ENCODE measurements at regions not wholly inside any gene's neighbourhood (a gene's known extent, or its start where the extent isn't known, plus 50 kb on each side); places are given as distances from the start of the nearest gene placed in this dataset.

- TF ChIP-seq CTCF (IDR thresholded peaks at IDR 0.05) (no peak), POLR2A (IDR thresholded peaks at IDR 0.05) (no peak)
- H3K27me3 ChIP-seq: no peaks in the 10 kb centered on the region
- no peaks in the 10 kb centered on the region for H3K4me1 ChIP-seq
- WGBS (ENCODE audit: insufficient coverage, low coverage, low lambda C conversion rate, missing lambda C conversion rate): 37% methylated on average over 7 of the region's 7 CpGs
- no peak overlapping the region for H3K27ac ChIP-seq
- no peaks in the 10 kb centered on the region for H3K9me3 ChIP-seq
- no peak overlapping the region for H3K4me3 ChIP-seq
- ATAC-seq: no peak
- intact Hi-C loops (cut with DNase I): no loop called here
- no peaks in the 10 kb centered on the region for H3K36me3 ChIP-seq
- no peak for DNase-seq
These were observed 78.4 kb upstream of the FSTL4 start for GRCh38 chr5:133690746-133691145.

- no peak overlapping the region for H3K27ac ChIP-seq
- no peaks in the 10 kb centered on the region for H3K36me3 ChIP-seq
- no peak overlapping the region for H3K4me3 ChIP-seq
- no peaks in the 10 kb centered on the region for H3K27me3 ChIP-seq
- DNase-seq (no peak), ATAC-seq (no peak)
- no peak for TF ChIP-seq CTCF (IDR thresholded peaks at IDR 0.05)
- TF ChIP-seq POLR2A (IDR thresholded peaks at IDR 0.05): no peak
- intact Hi-C loops (cut with DNase I): no loop called here
- H3K4me1 ChIP-seq: no peaks in the 10 kb centered on the region
- no peaks in the 10 kb centered on the region for H3K9me3 ChIP-seq
- WGBS (ENCODE audit: insufficient coverage, low coverage, low lambda C conversion rate, missing lambda C conversion rate): 48% methylated on average over 5 of the region's 5 CpGs
These were observed 76.0 kb upstream of the FSTL4 start for GRCh38 chr5:133688391-133688790.

- intact Hi-C loops (cut with DNase I): no loop called here
- no peaks in the 10 kb centered on the region for H3K27me3 ChIP-seq
- no peak for ATAC-seq
- 47% methylated on average over 6 of the region's 11 CpGs for WGBS (ENCODE audit: insufficient coverage, low coverage, low lambda C conversion rate, missing lambda C conversion rate)
- TF ChIP-seq CTCF (IDR thresholded peaks at IDR 0.05) (no peak), POLR2A (IDR thresholded peaks at IDR 0.05) (no peak)
- DNase-seq: no peak
- no peaks in the 10 kb centered on the region for H3K9me3 ChIP-seq
- no peak overlapping the region for H3K27ac ChIP-seq
- no peaks in the 10 kb centered on the region for H3K36me3 ChIP-seq
- no peaks in the 10 kb centered on the region for H3K4me1 ChIP-seq
- no peak overlapping the region for H3K4me3 ChIP-seq
These were observed 75.1 kb upstream of the FSTL4 start for GRCh38 chr5:133687212-133688061.

GRCh38 chr5:133686566-133686965 is 74.2 kb upstream of the FSTL4 start:
- H3K27ac ChIP-seq: no peak overlapping the region
- 51% methylated on average over 3 of the region's 3 CpGs for whole genome bisulfite sequencing (ENCODE audit: insufficient coverage, low coverage, low lambda C conversion rate, missing lambda C conversion rate)
- H3K9me3 ChIP-seq: no peaks in the 10 kb centered on the region
- no peak overlapping the region for H3K4me3 ChIP-seq
- ATAC-seq: no peak
- intact Hi-C loops (cut with DNase I): no loop called here
- TF ChIP-seq POLR2A (IDR thresholded peaks at IDR 0.05): no peak
- TF ChIP-seq CTCF (IDR thresholded peaks at IDR 0.05): no peak
- DNase-seq: no peak
- H3K36me3 ChIP-seq: no peaks in the 10 kb centered on the region
- no peaks in the 10 kb centered on the region for H3K4me1 ChIP-seq
- H3K27me3 ChIP-seq: no peaks in the 10 kb centered on the region

Data from right lobe of liver (tissue), 6 donors.